Panc1 (cell line): ENCODE measurements at regions not wholly inside any gene's neighbourhood (a gene's known extent, or its start where the extent isn't known, plus 50 kb on each side); places are given as distances from the start of the nearest gene placed in this dataset.
"Not testable (repeated sequence)": the region's sequence is repeated elsewhere in the genome, so short reads cannot be mapped to it uniquely, and the experiment has no call there.

Experiments used
- ATAC-seq: fragments of 200-7000 bp; cut with Tn5 transposase; 2 replicates; pipeline ENCODE4 v1.9.1; 2020; ENCODE audit warnings: mild to moderate bottlenecking, moderate library complexity
- BruUV-seq: library from RNA; stranded (reverse); fragments of 400-500 nt; replicated peaks from 2 replicates; lab custom pipeline; 2021; lab: Mats Ljungman, UMichigan
- CTCF ChIA-PET: fragments of 300-600 bp; sonication (Branson Sonifier 250); formaldehyde crosslinking; loops from one replicate; lab custom pipeline; 2022; ENCODE audit warnings: antibody characterized with exemption; lab: Charles Lee
- POLR2A ChIA-PET: fragments of 300-600 bp; sonication (Branson Sonifier 250); formaldehyde crosslinking; loops from one replicate; lab custom pipeline; 2022; ENCODE audit warnings: antibody characterized with exemption; lab: Charles Lee
- DNase-seq: peaks from one replicate; pipeline ENCODE4 v3.0.0-alpha.2; 2010; ENCODE audit warnings: low read depth, low spot score
- H3K27ac ChIP-seq: 2 replicates; pipeline ENCODE4 v1.5.1; 2011; ENCODE audit warnings: mild to moderate bottlenecking, low read length, inconsistent platforms
- H3K27me3 ChIP-seq: fragments of 200-500 bp; sonication (Bioruptor generic); 2 replicates; pipeline ENCODE4 v1.6.0; 2014; ENCODE audit warnings: low read length, inconsistent platforms; ENCODE audit not compliant: control insufficient read depth, insufficient read depth
- H3K36me3 ChIP-seq: fragments of 200-500 bp; sonication (Bioruptor generic); 2 replicates; pipeline ENCODE4 v1.5.1; 2014; ENCODE audit warnings: inconsistent platforms, mild to moderate bottlenecking, low read length, moderate library complexity; ENCODE audit not compliant: control insufficient read depth, insufficient read depth
- H3K4me1 ChIP-seq: 2 replicates; pipeline ENCODE4 v1.5.1; 2011; ENCODE audit warnings: inconsistent platforms, mild to moderate bottlenecking, low read length, moderate library complexity; ENCODE audit not compliant: control insufficient read depth, insufficient read depth
- H3K4me3 ChIP-seq, 2 experiments: 2 replicates each; pipeline ENCODE4 v1.5.1; 2011 to 2012; ENCODE audit warnings: low read depth in 2 of 2, low read length in 2 of 2, mild to moderate bottlenecking in 2 of 2, inconsistent platforms in 1 of 2, moderate library complexity in 1 of 2
- H3K9me3 ChIP-seq: fragments of 200-500 bp; sonication (Bioruptor generic); 2 replicates; pipeline ENCODE4 v1.5.1; 2014; ENCODE audit warnings: low read depth, mild to moderate bottlenecking, inconsistent platforms, low read length, moderate library complexity; ENCODE audit not compliant: control insufficient read depth, insufficient read depth
- POLR2AphosphoS5 ChIP-seq: IDR thresholded peaks from 2 replicates; pipeline ENCODE4 v1.6.1; 2012; ENCODE audit warnings: mild to moderate bottlenecking, low read depth, low read length, moderate library complexity
- SIN3A ChIP-seq: IDR thresholded peaks from 2 replicates; pipeline ENCODE4 v1.6.1; 2012; ENCODE audit warnings: low read depth, mild to moderate bottlenecking, low read length, moderate library complexity, borderline replicate concordance; ENCODE audit not compliant: insufficient read depth
- TCF7L2 ChIP-seq: IDR thresholded peaks from 2 replicates; pipeline ENCODE4 v1.6.1; 2011; ENCODE audit warnings: mild to moderate bottlenecking, low read depth, low read length, inconsistent platforms
- in situ Hi-C: cut with HindIII; loops from 2 replicates; pipeline ENCODE4 v1.10.0; 2016; ENCODE audit warnings: low sequenced_read_pairs, low pct_unique_long_range_greater_than_20kb
- intact Hi-C: fragments of 100-400 bp; cut with micrococcal nuclease; formaldehyde crosslinking; loops from one replicate; pipeline ENCODE4 v1.10.0; 2022; ENCODE audit not compliant: unreplicated experiment
- TF ChIP-seq, protein P1 (sequence below), 2 experiments: IDR thresholded peaks; 2 replicates each; pipeline ENCODE4 v1.6.1; 2011 to 2012; ENCODE audit warnings: low read depth in 2 of 2, control low read depth in 1 of 2, low read length in 1 of 2, mild to moderate bottlenecking in 1 of 2, moderate library complexity in 1 of 2; ENCODE audit not compliant: insufficient read depth in 1 of 2
- TF ChIP-seq, protein P2 (sequence below): fragments of 450-650 bp; IDR thresholded peaks from 2 replicates; pipeline ENCODE4 v1.5.1; 2017; ENCODE audit warnings: mild to moderate bottlenecking

DNA sequence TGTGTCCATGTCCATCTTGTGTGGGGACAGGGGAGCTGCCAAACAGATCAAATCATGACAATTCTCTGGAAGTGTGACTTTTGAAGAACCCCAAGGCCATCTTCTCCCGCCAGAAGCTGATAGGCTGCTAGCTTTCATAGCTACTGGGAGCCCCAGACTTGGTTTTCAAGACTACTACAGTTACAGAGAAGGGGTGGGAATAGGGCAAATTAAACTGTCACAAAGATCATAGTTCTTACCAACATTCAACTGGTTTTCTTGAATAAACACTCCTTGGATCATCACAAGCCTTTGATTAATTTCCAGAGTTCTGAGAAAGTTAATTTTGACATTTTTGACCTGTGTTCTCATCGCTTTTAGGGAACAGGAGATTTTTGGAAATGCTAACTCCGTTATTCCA, 67.8 kb upstream of the FARP1 start:
- in situ Hi-C loops (no loop called here), intact Hi-C loops (no loop called here)
- ATAC-seq (no peak), DNase-seq (no peak)
- TF ChIP-seq POLR2AphosphoS5 (no peak), SIN3A (no peak), TCF7L2 (no peak)
- TF ChIP-seq, protein P1, sequence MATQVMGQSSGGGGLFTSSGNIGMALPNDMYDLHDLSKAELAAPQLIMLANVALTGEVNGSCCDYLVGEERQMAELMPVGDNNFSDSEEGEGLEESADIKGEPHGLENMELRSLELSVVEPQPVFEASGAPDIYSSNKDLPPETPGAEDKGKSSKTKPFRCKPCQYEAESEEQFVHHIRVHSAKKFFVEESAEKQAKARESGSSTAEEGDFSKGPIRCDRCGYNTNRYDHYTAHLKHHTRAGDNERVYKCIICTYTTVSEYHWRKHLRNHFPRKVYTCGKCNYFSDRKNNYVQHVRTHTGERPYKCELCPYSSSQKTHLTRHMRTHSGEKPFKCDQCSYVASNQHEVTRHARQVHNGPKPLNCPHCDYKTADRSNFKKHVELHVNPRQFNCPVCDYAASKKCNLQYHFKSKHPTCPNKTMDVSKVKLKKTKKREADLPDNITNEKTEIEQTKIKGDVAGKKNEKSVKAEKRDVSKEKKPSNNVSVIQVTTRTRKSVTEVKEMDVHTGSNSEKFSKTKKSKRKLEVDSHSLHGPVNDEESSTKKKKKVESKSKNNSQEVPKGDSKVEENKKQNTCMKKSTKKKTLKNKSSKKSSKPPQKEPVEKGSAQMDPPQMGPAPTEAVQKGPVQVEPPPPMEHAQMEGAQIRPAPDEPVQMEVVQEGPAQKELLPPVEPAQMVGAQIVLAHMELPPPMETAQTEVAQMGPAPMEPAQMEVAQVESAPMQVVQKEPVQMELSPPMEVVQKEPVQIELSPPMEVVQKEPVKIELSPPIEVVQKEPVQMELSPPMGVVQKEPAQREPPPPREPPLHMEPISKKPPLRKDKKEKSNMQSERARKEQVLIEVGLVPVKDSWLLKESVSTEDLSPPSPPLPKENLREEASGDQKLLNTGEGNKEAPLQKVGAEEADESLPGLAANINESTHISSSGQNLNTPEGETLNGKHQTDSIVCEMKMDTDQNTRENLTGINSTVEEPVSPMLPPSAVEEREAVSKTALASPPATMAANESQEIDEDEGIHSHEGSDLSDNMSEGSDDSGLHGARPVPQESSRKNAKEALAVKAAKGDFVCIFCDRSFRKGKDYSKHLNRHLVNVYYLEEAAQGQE (IDR thresholded peaks at IDR 0.05; ENCODE audit: insufficient read depth in 1 of 2, low read depth in 2 of 2, low read length in 1 of 2): no peak
- TF ChIP-seq, protein P2, sequence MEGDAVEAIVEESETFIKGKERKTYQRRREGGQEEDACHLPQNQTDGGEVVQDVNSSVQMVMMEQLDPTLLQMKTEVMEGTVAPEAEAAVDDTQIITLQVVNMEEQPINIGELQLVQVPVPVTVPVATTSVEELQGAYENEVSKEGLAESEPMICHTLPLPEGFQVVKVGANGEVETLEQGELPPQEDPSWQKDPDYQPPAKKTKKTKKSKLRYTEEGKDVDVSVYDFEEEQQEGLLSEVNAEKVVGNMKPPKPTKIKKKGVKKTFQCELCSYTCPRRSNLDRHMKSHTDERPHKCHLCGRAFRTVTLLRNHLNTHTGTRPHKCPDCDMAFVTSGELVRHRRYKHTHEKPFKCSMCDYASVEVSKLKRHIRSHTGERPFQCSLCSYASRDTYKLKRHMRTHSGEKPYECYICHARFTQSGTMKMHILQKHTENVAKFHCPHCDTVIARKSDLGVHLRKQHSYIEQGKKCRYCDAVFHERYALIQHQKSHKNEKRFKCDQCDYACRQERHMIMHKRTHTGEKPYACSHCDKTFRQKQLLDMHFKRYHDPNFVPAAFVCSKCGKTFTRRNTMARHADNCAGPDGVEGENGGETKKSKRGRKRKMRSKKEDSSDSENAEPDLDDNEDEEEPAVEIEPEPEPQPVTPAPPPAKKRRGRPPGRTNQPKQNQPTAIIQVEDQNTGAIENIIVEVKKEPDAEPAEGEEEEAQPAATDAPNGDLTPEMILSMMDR: no peak
- Histone ChIP-seq H3K36me3 (no peaks in the 10 kb centered on the region), H3K27ac (no peak overlapping the region), H3K27me3 (no peaks in the 10 kb centered on the region), H3K4me1 (no peaks in the 10 kb centered on the region), H3K9me3 (no peaks in the 10 kb centered on the region), H3K4me3 (no peak overlapping the region)
- BruUV-seq: no TSS peak
- ChIA-PET CTCF (no interaction called here), POLR2A (interaction anchor here (0.6 kb wide), 1 partner anchor 765 kb away, joined by 5 read pairs; no protein-coding TSS in a partner anchor)

DNA sequence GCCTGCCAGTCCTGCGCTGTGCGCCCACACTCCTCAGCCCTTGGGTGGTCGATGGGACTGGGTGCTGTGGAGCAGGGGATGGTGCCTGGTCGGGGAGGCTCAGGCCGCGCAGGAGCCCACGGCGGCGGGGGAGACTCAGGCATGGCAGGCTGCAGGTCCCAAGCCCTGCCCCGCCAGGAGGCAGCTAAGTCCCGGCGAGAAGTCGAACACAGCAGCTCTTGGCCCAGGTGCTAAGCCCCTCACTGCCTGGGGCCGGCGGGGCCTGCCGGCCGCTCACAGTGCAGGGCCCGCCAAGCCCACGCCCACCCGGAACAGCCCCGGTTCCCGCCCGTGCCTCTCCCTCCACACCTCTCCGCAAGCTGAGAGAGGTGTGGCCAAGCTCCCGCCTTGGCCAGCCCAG, 66.6 kb upstream of the FARP1 start:
- POLR2A ChIA-PET, BruUV-seq, ATAC-seq, H3K4me1 ChIP-seq, H3K9me3 ChIP-seq, intact Hi-C loops, in situ Hi-C loops, H3K4me3 ChIP-seq, DNase-seq, H3K27ac ChIP-seq, H3K36me3 ChIP-seq, CTCF ChIA-PET, H3K27me3 ChIP-seq: not testable (repeated sequence)

DNA sequence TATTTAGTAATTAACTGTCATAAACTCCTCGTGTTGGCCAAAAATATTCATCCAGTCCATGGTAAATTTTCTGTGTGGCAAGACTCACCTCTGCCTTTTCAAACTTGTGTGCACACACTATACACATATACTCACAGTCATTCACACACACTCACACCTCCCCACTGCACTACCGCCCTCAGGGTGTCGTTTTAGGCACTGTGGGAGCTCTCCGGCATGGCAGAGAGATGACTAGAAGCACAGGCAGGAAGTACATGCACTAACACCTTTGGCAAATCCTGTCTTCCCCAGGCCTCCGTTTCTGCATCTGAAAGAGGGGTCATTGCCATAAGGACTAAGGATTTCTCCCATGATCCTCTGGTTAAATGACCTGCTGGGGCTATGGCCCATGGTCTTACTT, 62.6 kb upstream of the FARP1 start:
- no TSS peak for BruUV-seq
- ATAC-seq (no peak), DNase-seq (no peak)
- no peaks in the 10 kb centered on the region for H3K4me1 ChIP-seq
- in situ Hi-C loops (no loop called here), intact Hi-C loops (no loop called here)
- H3K27me3 ChIP-seq: no peaks in the 10 kb centered on the region
- H3K27ac ChIP-seq: no peak overlapping the region
- H3K36me3 ChIP-seq: no peaks in the 10 kb centered on the region
- ChIA-PET POLR2A (no interaction called here), CTCF (no interaction called here)
- no peak overlapping the region for H3K4me3 ChIP-seq
- TF ChIP-seq TCF7L2 (no peak), POLR2AphosphoS5 (no peak), SIN3A (no peak)
- TF ChIP-seq, protein P2: no peak
- TF ChIP-seq, protein P1 (IDR thresholded peaks at IDR 0.05; ENCODE audit: insufficient read depth in 1 of 2, low read depth in 2 of 2, low read length in 1 of 2): no peak
- no peaks in the 10 kb centered on the region for H3K9me3 ChIP-seq
